Large intestine (tissue), 3 donors: ENCODE measurements at regions not wholly inside any gene's neighbourhood (a gene's known extent, or its start where the extent isn't known, plus 50 kb on each side); places are given as distances from the start of the nearest gene placed in this dataset.

Experiments used
- DNase-seq, 2 donors: peaks; one replicate each; pipeline versions ENCODE4 v3.0.0 to v3.0.0-alpha.2; 2013
- H3K27ac ChIP-seq: one replicate; pipeline ENCODE4 v1.5.1; 2013; ENCODE audit warnings: low read length
- H3K27me3 ChIP-seq: 2 replicates; pipeline ENCODE4 v1.6.1; 2013; ENCODE audit warnings: low read length; ENCODE audit not compliant: control insufficient read depth, insufficient read depth
- H3K36me3 ChIP-seq: 2 replicates; pipeline ENCODE4 v1.6.1; 2013; ENCODE audit warnings: low read length; ENCODE audit not compliant: control insufficient read depth, insufficient read depth
- H3K4me1 ChIP-seq: one replicate; pipeline ENCODE4 v1.6.1; 2013; ENCODE audit warnings: low read length; ENCODE audit not compliant: control insufficient read depth, insufficient read depth
- H3K4me3 ChIP-seq: one replicate; pipeline ENCODE4 v1.5.1; 2013; ENCODE audit warnings: low read length
- H3K9me3 ChIP-seq: one replicate; pipeline ENCODE4 v1.6.1; 2013; ENCODE audit warnings: mild to moderate bottlenecking, low read depth, low read length, moderate library complexity; ENCODE audit not compliant: control insufficient read depth
- WGBS: methylation state at CpG from one replicate; pipeline ENCODE4 v1.1.5; 2013; ENCODE audit warnings: low lambda C conversion rate; ENCODE audit not compliant: insufficient coverage; 5-methylcytosine and 5-hydroxymethylcytosine counted together

DNA sequence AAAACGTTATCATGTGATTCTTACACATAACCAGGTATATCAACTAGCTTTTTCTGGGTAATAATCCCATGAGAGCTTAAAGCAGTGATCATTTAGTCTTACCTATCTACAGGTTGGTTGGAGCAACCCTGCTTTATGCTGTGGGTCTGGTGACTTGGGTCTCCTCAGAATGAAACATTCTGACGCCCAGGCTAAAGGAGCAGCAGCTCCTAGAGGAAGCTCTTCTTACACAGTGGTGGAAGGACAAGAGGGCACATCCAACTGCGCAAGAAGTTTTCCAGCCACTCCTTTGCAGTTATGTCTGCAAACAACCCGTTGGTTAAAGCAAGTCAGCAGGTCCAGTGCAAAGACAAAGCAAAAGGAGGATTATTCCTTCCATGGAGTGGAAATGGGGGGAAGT, 377.5 kb downstream of the EDEM1 start:
- no peaks in the 10 kb centered on the region for H3K4me1 ChIP-seq
- H3K36me3 ChIP-seq = no peaks in the 10 kb centered on the region
- H3K27me3 ChIP-seq = no peaks in the 10 kb centered on the region
- no CpG with 5 or more reads among the region's 4 CpGs for WGBS
- H3K9me3 ChIP-seq = no peaks in the 10 kb centered on the region
- no peak overlapping the region for H3K27ac ChIP-seq
- no peak for DNase-seq
- H3K4me3 ChIP-seq = no peak overlapping the region

DNA sequence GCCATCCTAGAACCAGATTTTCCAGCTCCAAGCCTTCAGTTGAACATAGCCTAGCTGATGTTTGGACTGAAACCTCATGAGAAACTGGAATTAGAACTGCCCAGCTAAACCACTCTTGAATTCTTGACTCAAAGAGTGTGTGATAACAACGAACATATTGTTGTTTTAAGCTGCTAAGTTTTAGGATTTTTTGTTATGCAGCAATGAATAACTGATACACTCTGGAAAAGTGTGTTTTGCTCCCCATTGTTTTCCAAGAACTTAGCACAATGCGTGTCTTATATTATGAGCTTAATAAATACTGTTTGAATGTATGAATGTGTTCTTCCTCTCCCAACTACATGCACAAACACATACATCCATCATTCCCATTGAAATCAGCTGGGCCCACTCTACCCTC, 379.6 kb downstream of the EDEM1 start:
- Histone ChIP-seq H3K4me1 (no peaks in the 10 kb centered on the region), H3K27ac (no peak overlapping the region), H3K9me3 (no peaks in the 10 kb centered on the region), H3K36me3 (no peaks in the 10 kb centered on the region), H3K4me3 (no peak overlapping the region), H3K27me3 (no peaks in the 10 kb centered on the region)
- no peak for DNase-seq
- WGBS = 40% methylated on average over 1 of the region's 2 CpGs

DNA sequence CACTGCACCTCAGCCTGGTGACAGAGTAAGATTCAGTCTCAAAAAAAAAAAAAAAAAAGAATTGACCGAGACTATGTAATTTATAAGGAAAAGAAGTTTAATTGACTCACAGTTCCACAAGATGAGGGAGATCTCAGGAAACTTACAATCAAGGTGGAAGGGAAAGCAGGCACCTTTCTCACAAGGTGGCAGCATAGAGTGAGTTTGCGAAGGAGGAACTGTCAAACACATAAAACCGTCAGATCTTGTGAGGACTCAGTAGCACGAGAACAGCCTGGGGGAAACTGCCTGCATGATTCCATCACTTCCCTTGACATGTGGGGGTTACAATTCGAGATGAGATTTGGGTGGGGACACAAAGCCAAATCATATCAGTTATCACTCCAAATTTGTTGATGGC, 380.9 kb downstream of the EDEM1 start:
- Histone ChIP-seq H3K27ac (no peak overlapping the region), H3K9me3 (no peaks in the 10 kb centered on the region), H3K4me3 (no peak overlapping the region), H3K27me3 (no peaks in the 10 kb centered on the region), H3K4me1 (no peaks in the 10 kb centered on the region), H3K36me3 (no peaks in the 10 kb centered on the region)
- no CpG with 5 or more reads among the region's 5 CpGs for WGBS
- DNase-seq = no peak

DNA sequence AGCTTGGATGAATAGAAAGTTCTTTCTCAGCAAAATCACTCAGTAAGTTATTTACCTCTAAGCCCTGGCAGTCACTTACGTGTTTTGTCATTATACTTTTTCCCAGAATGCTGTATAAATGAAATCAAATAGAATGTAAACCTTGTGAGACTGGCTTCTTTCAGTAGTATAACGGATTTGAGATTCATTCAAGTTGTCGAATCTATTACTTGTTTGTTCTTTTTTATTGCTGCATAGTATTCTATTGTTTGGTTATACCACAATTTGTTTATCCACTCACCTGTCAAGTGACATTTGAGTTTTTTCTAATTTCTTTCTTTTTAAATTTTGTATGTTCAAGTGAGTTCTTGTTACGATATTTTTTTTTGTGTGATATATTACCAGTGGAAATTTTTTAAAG, 381.6 kb downstream of the EDEM1 start:
- WGBS = 100% methylated on average over 3 of the region's 4 CpGs
- Histone ChIP-seq H3K36me3 (no peaks in the 10 kb centered on the region), H3K4me1 (no peaks in the 10 kb centered on the region), H3K9me3 (no peaks in the 10 kb centered on the region), H3K4me3 (no peak overlapping the region), H3K27ac (no peak overlapping the region), H3K27me3 (no peaks in the 10 kb centered on the region)
- DNase-seq = no peak

DNA sequence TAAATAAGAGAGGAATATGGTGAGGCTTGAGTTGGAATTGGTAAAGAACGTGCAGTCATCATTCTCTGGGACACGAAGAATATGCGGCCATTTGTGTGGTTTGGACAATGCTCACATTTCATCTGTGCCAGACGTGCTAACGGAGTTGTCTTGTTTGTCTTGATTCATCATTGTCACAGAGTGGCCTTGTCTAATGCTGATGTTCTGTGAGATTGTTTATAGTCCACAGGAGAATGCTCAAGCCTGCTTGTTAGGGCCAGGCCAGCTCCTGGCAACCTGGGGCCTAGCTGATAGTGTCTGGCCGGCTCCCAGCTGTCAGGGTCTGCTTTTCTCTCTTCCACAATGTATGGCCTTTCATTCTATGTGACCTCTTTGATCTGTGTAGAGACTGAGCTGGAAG, 384.7 kb downstream of the EDEM1 start:
- Histone ChIP-seq H3K4me1 (no peaks in the 10 kb centered on the region), H3K9me3 (no peaks in the 10 kb centered on the region), H3K4me3 (no peak overlapping the region), H3K27me3 (no peaks in the 10 kb centered on the region), H3K36me3 (no peaks in the 10 kb centered on the region), H3K27ac (no peak overlapping the region)
- no peak for DNase-seq
- no CpG with 5 or more reads among the region's 6 CpGs for WGBS

DNA sequence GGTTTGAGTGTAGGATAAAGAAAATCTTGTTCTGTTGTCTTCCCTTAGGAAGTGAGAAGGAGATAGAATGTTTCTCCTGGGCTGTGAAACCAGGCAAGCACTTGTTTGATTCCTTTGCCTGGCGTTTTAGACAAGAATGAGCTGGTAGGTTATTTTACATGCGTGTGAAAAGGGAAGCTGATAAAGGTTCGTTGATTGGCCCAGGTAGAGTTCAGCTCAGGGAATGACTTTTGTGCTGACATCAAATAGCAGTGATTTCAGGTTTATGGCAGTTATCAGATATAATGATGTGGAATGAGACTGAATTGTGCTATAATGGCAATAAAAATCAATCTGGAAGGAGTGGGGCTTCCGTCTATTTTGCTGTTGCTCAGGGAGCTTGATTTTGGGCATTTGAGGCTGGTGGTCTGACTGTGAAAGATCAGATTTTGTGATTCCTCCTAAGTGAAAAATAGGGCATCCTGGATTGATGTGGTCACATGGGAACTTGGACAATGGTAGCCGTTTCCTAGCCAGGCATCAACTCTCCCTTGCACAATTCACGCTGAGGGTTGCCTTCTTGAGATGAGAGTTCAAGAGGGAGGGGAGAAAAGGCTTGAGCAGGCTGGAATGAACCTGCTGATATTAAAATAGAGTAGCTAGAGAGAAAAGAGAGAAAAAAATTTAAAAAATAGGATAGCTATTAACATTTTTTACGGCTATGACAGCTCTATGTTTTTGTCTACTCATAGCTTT, 388.9 kb downstream of the EDEM1 start:
- WGBS = 100% methylated on average over 2 of the region's 7 CpGs
- no peak overlapping the region for H3K4me3 ChIP-seq
- H3K9me3 ChIP-seq = no peaks in the 10 kb centered on the region
- DNase-seq = no peak
- H3K4me1 ChIP-seq = no peaks in the 10 kb centered on the region
- H3K27ac ChIP-seq = no peak overlapping the region
- H3K27me3 ChIP-seq = no peaks in the 10 kb centered on the region
- no peaks in the 10 kb centered on the region for H3K36me3 ChIP-seq

DNA sequence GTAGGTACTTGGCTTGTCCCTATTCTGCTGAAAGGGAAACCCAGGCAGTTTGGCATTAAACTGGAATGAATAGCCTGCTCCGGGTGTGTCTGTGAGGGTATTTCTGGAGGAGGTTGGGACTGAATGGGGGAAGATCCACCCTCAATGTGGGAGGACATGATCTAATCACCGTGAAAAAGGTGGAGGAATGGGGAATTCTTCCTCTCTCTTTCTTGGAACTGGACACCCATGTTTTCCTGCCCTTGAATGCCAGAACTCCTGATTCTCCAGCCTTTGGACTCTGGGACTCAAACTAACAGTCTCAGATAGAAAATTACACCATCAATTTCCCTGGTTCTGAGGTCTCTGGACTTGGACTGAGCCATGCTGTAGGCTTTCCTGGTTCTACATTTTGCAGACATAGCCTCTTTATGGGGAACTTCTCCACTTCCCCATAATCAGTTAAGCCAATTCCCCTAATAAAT, 391.7 kb downstream of the EDEM1 start:
- no peaks in the 10 kb centered on the region for H3K9me3 ChIP-seq
- H3K27me3 ChIP-seq = no peaks in the 10 kb centered on the region
- H3K27ac ChIP-seq = no peak overlapping the region
- no peak overlapping the region for H3K4me3 ChIP-seq
- 80% methylated on average over 1 of the region's 2 CpGs for WGBS
- no peaks in the 10 kb centered on the region for H3K4me1 ChIP-seq
- no peaks in the 10 kb centered on the region for H3K36me3 ChIP-seq
- no peak for DNase-seq

DNA sequence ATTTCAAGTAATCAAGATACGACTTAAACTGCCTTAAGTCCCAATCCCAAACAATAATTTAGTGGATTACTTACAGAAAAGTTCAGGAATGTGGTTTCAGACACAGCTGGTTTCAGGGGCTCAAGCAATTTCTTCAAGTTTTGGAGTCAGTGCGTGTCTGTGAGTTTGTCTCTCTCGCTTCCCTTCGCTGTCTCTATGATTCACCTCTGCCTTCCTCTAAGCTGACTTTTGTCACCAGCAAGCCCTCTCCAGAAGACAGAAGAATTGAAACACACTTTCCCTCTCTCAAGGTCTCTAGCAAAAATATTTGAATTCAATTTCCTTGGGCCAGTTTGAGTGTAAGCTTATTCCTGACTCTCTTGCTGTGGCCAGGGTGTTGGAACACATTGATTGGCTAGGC, 392.4 kb downstream of the EDEM1 start:
- Histone ChIP-seq H3K4me3 (no peak overlapping the region), H3K4me1 (no peaks in the 10 kb centered on the region), H3K36me3 (no peaks in the 10 kb centered on the region), H3K27ac (no peak overlapping the region), H3K27me3 (no peaks in the 10 kb centered on the region), H3K9me3 (no peaks in the 10 kb centered on the region)
- no peak for DNase-seq
- 93% methylated on average over 2 of the region's 4 CpGs for WGBS

DNA sequence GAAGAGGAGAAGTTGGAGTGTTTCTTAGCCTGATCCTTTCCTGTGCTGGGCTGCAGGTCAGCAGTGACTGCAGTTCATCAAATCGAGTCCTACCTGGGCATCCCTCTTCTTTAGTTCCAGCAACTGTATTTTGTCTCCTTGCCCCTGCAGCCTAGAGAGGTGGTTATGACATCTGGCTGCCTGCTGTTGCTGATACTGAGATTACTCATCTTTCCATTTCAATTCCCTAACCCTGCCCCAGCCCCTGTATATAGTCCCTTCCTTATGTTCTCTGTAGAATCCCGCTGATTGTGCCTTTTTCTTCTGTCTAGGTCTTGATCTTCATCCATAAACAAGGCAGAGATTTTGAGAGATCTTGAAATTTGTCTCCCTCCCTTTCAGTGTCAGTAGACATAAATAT, 393.3 kb downstream of the EDEM1 start:
- DNase-seq = no peak
- H3K4me3 ChIP-seq = no peak overlapping the region
- H3K36me3 ChIP-seq = no peaks in the 10 kb centered on the region
- H3K4me1 ChIP-seq = no peaks in the 10 kb centered on the region
- H3K9me3 ChIP-seq = no peaks in the 10 kb centered on the region
- no peaks in the 10 kb centered on the region for H3K27me3 ChIP-seq
- WGBS = 93% methylated on average over 2 of the region's 2 CpGs
- H3K27ac ChIP-seq = no peak overlapping the region

DNA sequence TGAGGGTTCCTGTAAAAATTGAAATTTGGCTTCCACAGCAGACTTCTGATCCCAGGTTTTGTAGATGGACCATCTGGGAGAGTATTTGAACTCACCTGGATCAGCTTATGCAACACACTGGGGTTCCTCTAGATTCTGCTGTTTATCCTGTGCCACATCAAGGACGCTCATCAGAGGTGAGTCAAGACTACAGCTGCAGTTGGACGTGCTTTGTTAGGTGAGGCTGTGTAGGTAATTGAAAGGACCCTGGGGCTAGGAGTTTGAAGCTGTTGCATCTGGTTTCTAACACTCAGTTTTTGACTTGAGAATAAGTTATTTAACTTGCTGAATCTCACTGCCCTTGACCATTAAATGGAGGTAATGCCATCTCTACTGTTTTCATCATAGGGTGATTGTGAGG, 394.2 kb downstream of the EDEM1 start:
- no peaks in the 10 kb centered on the region for H3K9me3 ChIP-seq
- no peaks in the 10 kb centered on the region for H3K4me1 ChIP-seq
- no peaks in the 10 kb centered on the region for H3K27me3 ChIP-seq
- H3K4me3 ChIP-seq = no peak overlapping the region
- DNase-seq = no peak
- no CpG with 5 or more reads among the region's 2 CpGs for WGBS
- H3K36me3 ChIP-seq = no peaks in the 10 kb centered on the region
- H3K27ac ChIP-seq = no peak overlapping the region

DNA sequence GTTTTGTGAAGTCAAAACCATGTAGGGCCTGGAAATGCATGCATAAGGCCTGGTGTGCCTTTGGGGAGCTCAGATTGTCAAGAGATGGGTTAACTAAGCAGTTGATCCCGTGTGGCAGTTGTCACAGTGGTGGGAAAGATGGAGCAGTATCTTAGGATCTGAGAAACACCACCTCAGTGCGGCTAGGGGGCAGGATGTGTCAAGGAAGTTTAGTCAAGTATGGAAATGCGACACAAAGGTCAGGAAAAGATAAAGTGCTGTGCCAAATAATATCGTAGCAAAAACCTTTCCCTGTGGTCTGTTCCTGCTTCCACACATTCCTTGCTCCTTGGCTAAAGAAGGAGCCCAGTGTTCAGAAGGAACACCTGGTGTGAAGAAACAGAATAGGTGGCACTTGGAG, 396.4 kb downstream of the EDEM1 start:
- no peaks in the 10 kb centered on the region for H3K9me3 ChIP-seq
- no peaks in the 10 kb centered on the region for H3K36me3 ChIP-seq
- H3K4me3 ChIP-seq = no peak overlapping the region
- no peak overlapping the region for H3K27ac ChIP-seq
- WGBS = no CpG with 5 or more reads among the region's 4 CpGs
- H3K27me3 ChIP-seq = no peaks in the 10 kb centered on the region
- no peaks in the 10 kb centered on the region for H3K4me1 ChIP-seq
- no peak for DNase-seq
